Inferior parietal cortex (tissue), 1 donor: ENCODE measurements at regions not wholly inside any gene's neighbourhood (a gene's known extent, or its start where the extent isn't known, plus 50 kb on each side); places are given as distances from the start of the nearest gene placed in this dataset.

Experiments
- DNase-seq: peaks from one replicate; pipeline ENCODE4 v3.0.0-alpha.2; 2016; ENCODE audit errors: extremely low spot score

DNA sequence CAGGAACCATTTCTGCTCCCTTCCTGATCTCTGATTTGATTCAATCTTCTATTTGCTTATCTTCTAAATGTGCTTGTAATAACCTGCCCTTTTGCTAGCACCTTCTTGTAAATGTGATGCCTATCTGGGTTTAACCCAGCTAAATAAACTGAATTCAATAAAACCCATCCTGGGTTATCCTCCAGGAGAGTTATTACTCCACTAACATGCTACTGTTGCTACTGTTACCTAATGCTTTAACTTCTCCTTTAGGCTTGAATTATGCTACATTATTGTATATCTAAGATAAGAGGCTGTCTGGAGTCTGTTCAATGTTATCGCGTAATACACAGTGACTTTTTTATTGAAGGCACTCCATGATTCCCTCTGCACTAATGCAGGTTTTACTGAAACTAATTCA, 206.5 kb upstream of the CTAGE1 start:
- no peak for DNase-seq

- DNase-seq: no peak
Observed at GRCh38 chr18:22625406-22625805, 207.7 kb upstream of the CTAGE1 start.

GRCh38 chr18:22626771-22627170, 209.1 kb upstream of the CTAGE1 start:
- no peak for DNase-seq

GRCh38 chr18:22627506-22627905, 209.8 kb upstream of the CTAGE1 start:
- no peak for DNase-seq

GRCh38 chr18:22628795-22629510, 211.2 kb upstream of the CTAGE1 start:
- no peak for DNase-seq

DNA sequence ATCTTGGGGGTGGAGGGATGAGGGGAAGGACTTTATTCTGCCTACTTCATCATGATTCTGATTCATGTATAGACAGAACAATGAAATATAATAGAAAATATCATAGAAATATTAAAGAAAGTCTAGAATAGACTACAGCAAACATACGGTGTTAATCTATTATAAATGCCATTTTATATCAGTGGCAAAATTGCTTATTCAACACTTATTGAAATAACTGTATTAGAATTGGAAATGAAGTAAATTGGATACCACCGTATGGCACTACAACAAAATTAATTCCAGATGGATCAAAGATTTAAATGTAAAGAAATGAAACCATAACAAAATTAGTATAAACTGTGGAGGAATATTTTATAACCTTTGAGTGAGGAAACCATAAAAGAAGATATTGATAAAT, 213.3 kb upstream of the CTAGE1 start:
- no peak for DNase-seq

GRCh38 chr18:22632191-22632590, 214.5 kb upstream of the CTAGE1 start:
- no peak for DNase-seq

GRCh38 chr18:22634464-22634863, 216.7 kb upstream of the CTAGE1 start:
- no peak for DNase-seq

DNA sequence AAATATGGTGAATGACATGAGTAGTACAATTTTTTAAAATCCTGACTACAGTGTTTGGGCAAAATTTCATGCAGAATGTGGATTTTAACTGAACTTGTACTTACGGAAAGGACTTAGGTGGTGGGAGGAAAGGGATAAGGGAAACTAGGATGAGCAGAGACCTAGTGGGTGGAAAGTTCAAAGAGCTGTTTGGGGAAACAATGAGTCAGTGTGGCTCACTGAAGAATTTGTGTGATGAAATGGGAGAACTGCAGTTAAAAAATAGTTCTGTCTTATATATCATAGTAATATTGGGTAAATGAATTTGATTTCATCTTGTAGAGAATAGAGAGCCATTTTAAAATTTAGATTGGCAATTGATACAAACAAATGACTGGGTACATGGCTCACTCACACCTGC, 220.1 kb upstream of the CTAGE1 start:
- no peak for DNase-seq

- DNase-seq: no peak
Observed at GRCh38 chr18:22639026-22639463, 221.3 kb upstream of the CTAGE1 start.

GRCh38 chr18:22639561-22639960, 221.8 kb upstream of the CTAGE1 start:
- DNase-seq: no peak

GRCh38 chr18:22640281-22640842, 222.6 kb upstream of the CTAGE1 start:
- DNase-seq: no peak

DNA sequence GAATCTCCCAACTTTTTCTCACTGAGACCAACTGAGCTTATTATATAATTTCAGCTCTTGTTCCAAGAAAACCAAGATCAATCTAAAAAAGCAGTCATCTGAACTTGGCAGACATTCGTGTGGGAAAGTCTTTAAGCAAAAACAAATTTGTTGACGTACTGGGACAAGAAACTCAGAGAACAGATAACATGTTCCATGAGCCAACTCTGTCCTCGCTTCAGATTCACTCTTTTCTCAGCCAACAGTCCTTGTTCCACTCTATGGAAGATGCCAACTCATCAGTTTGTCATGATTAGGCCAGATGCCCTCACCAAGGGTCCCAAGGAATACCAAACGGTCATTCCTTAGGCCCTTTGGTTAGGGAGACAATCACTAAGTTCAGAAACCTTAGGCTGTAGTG, 224.2 kb upstream of the CTAGE1 start:
- no peak for DNase-seq

GRCh38 chr18:22643731-22644130, 226.0 kb upstream of the CTAGE1 start:
- no peak for DNase-seq

GRCh38 chr18:22650247-22650646, 232.5 kb upstream of the CTAGE1 start:
- DNase-seq: no peak

DNA sequence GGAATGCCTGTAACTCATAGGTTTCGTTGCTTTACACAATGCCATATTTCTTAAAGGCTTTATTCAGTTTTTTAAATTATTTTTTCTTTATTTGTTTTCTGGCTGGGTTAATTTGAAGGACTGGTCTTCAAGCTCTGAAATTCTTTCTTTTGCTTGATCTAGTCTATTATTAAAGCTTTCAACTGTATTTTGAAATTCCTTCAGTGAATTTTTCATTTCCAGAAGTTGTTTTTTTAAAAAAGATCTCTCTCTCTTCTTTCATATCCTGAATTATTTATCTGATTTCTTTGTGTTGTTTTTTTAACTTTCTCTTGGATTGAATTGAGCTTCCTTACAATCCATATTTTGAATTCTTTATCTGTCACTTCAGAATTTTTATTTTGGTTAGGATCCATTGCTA, 239.9 kb upstream of the CTAGE1 start:
- DNase-seq: no peak

DNA sequence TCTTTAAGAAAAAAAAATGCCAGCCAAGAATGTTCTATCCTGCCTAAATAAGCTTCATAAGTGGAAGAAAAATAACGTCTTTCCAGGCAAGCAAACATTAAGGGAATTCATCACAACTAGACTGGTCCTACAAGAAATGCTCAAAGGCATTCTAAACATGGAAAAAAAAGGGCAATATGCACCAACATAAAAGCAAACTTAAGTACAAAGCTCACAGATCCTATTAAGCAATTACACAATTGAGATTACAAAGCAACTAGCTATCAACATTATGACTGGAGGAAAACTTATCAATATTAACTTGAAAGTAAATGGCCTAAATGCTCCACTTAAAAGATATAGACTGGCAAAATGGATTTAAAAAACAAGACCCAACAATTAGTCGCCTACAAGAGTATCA, 240.6 kb upstream of the CTAGE1 start:
- DNase-seq: no peak

DNA sequence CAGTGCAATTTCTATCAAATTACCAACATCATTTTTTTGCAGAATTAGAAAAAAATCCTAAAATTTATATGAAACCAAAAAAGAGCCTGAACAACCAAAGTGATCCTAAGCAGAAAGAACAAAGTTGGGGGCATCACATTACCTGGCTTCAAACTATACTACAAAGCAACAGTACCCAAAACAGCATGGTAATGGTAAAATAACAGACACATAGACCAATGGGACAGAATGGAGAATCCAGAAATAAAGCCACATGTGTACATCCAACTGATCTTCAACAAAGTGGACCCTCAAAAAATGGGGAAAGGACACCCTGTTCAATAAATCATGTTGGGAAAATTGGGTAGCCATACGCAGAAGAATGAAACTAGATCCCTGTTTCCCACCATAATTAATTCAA, 245.7 kb upstream of the CTAGE1 start:
- DNase-seq: no peak

DNA sequence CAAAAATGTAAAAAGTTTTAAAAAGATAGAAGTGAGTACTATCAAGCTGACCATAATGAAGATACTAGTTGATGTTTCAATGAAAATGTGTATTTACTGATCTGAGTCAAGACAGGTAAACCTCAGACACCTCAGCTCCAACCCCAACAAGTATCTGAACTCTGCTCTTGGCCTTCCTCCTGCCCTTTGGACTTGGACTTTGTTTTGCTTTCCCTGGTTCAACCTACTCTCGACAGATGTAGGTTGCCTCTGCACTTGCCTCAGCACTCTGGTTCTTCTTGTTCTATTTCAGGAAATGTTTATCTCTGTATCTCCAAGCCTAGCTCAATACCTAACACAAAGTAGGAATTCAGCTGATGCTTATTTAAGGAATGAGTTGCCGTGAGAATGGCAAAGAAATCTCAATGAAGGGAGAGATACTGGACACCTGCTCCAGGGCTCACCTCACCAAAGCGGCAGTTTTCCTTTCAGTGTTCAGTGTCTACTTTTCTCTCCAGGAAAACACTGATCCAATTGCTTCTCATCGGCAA, 248.8 kb upstream of the CTAGE1 start:
- DNase-seq: no peak

GRCh38 chr18:22667156-22667555, 249.4 kb upstream of the CTAGE1 start:
- no peak for DNase-seq

DNA sequence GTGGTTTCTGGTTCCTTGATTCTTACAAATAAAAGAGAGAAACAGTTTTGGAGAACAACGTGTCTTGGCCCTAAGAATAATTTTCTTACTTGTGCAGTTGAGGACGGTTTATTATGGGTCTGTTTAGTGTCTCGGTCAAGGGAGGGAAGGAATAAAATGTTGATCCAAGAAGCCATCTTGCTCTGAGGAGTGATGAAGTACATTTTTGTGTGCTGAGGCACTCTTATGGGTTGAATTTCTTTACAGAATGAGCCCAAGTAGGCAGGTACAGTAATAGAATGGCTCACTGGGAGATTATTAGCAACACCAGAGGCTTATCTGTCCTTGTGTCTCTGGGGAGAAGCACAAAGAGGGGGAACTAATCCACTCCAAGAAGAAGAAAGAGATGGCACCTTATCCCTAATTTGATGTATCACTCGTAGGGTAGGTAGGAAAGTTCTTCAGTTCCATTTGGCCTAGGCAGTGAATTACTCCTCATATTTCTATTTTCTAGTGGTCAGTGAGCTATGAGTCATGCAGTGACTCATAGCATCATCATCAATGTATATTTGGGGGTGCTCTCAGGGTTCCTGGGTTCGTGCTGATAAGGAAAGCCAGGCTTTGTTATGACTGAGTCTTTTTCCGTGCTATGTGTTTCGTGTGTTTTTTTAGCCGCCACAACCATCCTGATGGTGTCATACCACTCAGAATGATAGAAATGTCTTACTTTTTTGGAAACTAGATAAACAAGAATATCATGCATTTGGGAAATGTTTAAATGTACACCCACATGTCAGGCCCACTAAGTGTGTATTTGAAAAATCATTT, 250.1 kb upstream of the CTAGE1 start:
- DNase-seq: peak; percentile 5

- DNase-seq: no peak
Observed at GRCh38 chr18:22668496-22668895, 250.8 kb upstream of the CTAGE1 start.

- no peak for DNase-seq
Observed at GRCh38 chr18:22670914-22671313, 253.2 kb upstream of the CTAGE1 start.
